ENCODE measurements at regions not wholly inside any gene's neighbourhood (a gene's known extent, or its start where the extent isn't known, plus 50 kb on each side); places are given as distances from the start of the nearest gene placed in this dataset.

- TF ChIP-seq, protein P1, sequence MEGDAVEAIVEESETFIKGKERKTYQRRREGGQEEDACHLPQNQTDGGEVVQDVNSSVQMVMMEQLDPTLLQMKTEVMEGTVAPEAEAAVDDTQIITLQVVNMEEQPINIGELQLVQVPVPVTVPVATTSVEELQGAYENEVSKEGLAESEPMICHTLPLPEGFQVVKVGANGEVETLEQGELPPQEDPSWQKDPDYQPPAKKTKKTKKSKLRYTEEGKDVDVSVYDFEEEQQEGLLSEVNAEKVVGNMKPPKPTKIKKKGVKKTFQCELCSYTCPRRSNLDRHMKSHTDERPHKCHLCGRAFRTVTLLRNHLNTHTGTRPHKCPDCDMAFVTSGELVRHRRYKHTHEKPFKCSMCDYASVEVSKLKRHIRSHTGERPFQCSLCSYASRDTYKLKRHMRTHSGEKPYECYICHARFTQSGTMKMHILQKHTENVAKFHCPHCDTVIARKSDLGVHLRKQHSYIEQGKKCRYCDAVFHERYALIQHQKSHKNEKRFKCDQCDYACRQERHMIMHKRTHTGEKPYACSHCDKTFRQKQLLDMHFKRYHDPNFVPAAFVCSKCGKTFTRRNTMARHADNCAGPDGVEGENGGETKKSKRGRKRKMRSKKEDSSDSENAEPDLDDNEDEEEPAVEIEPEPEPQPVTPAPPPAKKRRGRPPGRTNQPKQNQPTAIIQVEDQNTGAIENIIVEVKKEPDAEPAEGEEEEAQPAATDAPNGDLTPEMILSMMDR (conservative IDR thresholded peaks at IDR 0.05; ENCODE audit: low read depth, low read length) = no peak
- no peak for TF ChIP-seq EZH2 (IDR thresholded peaks at IDR 0.05; ENCODE audit: borderline replicate concordance, low read depth, low read length, poor library complexity, severe bottlenecking)
These were observed 59.9 kb upstream of the RASGRP1 start for GRCh38 chr15:38624244-38625205.
